ENCODE measurements at regions not wholly inside any gene's neighbourhood (a gene's known extent, or its start where the extent isn't known, plus 50 kb on each side); places are given as distances from the start of the nearest gene placed in this dataset.

DNA sequence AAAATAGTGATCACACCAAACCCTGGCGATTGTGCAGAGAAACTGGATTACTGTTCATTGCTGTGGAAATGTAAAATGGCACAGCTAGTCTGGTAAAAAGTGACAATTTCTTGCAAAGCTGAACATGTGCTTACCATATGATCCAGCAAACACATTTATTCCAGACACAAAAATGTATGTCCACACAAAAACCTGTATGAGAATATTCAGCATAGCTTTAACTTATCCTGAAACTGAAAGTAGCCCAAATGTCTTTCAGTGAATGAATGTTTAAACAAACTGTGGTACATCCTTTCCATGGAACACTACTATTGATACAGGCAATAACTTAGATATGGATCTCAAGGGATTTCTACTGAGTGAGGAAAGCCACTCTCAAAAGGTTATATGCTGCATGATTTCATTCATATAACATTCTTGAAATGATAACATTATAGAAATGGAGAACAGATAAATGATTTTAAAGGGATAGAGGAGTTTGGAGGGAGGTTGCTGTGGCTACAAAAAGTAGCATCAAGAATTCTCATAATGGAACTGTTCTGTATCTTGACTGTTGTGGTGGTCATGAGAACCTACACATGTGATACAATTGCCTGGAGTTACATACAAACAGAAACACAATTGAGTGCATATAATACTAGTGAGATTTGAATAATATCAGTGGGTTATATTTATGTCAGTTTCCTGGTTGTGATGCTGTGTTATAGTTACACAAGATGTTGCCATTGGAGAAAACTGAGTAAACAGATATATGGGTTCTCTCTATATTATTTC, 70.7 kb upstream of the DPH6 start:
- no peak for TF ChIP-seq EZH2 (IDR thresholded peaks at IDR 0.05; ENCODE audit: low read length, missing control alignments)
- TF ChIP-seq, protein P1, sequence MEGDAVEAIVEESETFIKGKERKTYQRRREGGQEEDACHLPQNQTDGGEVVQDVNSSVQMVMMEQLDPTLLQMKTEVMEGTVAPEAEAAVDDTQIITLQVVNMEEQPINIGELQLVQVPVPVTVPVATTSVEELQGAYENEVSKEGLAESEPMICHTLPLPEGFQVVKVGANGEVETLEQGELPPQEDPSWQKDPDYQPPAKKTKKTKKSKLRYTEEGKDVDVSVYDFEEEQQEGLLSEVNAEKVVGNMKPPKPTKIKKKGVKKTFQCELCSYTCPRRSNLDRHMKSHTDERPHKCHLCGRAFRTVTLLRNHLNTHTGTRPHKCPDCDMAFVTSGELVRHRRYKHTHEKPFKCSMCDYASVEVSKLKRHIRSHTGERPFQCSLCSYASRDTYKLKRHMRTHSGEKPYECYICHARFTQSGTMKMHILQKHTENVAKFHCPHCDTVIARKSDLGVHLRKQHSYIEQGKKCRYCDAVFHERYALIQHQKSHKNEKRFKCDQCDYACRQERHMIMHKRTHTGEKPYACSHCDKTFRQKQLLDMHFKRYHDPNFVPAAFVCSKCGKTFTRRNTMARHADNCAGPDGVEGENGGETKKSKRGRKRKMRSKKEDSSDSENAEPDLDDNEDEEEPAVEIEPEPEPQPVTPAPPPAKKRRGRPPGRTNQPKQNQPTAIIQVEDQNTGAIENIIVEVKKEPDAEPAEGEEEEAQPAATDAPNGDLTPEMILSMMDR (conservative IDR thresholded peaks at IDR 0.05 in 1 of 2, IDR thresholded peaks at IDR 0.05 in 1 of 2; ENCODE audit: low read depth in 1 of 2, low read length in 2 of 2) = no peak
